Natural killer cell treated with Interleukin-12 subunit alpha and Interleukin-12 subunit beta and Interleukin-15 and Interleukin-18, amount 100 ng/mL, for 72 hours (primary cell): ENCODE measurements at regions not wholly inside any gene's neighbourhood (a gene's known extent, or its start where the extent isn't known, plus 50 kb on each side); places are given as distances from the start of the nearest gene placed in this dataset.

Source experiments
- ATAC-seq, 2 donors: fragments of 150-1000 bp; cut with Tn5 transposase in 1 of 2; sonication (Bioruptor Pico), chemical (Tn5 transposase) in 1 of 2; 2 replicates each; pipeline ENCODE4 v1.10.0; 2021
- DNase-seq: peaks from one replicate; pipeline ENCODE4 v3.0.0; 2022; ENCODE audit warnings: low spot score
- H3K27ac Mint-ChIP-seq, 2 donors: 1 replicate in 1 of 2; 2 replicates in 1 of 2; pipeline ENCODE4 v1.8.0; 2022; ENCODE audit warnings: mixed read lengths in 2 of 2, mild to moderate bottlenecking in 1 of 2, moderate library complexity in 1 of 2
- H3K27me3 Mint-ChIP-seq, 2 donors: 1 replicate in 1 of 2; 2 replicates in 1 of 2; pipeline ENCODE4 v1.8.0; 2022; ENCODE audit warnings: mixed read lengths in 2 of 2
- H3K36me3 Mint-ChIP-seq: one replicate; pipeline ENCODE4 v1.8.0; 2022; ENCODE audit warnings: mixed read lengths
- H3K4me1 Mint-ChIP-seq, 2 donors: 1 replicate in 1 of 2; 2 replicates in 1 of 2; pipeline ENCODE4 v1.8.0; 2022; ENCODE audit warnings: low read depth in 2 of 2, mixed read lengths in 2 of 2, mild to moderate bottlenecking in 1 of 2
- H3K4me3 Mint-ChIP-seq: one replicate; pipeline ENCODE4 v1.8.0; 2022; ENCODE audit warnings: mixed read lengths
- H3K9me3 Mint-ChIP-seq: 2 replicates; pipeline ENCODE4 v1.8.0; 2022; ENCODE audit warnings: mixed read lengths

DNA sequence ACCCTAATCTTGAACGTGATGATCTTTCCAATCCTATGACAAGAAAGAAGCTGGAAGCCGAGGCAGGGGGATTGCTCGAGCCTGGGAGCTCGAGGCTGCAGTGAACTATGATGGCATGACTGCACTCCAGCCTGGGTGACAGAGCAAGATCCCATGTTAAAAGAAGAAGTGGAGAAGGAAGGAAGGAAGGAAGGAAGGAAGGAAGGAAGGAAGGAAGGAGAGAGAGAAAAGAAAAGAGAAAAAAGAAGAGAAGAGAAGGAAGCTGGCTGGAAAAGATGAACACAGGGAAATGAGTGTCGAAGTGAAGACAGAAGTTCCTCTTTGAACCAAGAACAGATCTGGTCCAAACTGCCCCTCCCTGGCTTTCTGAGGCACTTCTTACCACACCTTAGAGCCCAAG, 100.5 kb upstream of the PRNP start:
- Mint-ChIP-seq H3K9me3 (no peaks in the 10 kb centered on the region), H3K4me3 (no peak overlapping the region), H3K27ac (peak overlapping the region; percentile 37 to 38), H3K4me1 (peaks cover 0 to 5% of the 10 kb centered on the region in 2 donors), H3K27me3 (peaks cover 32 to 38% of the 10 kb centered on the region in 2 donors), H3K36me3 (no peaks in the 10 kb centered on the region)
- no peak for ATAC-seq
- no peak for DNase-seq

DNA sequence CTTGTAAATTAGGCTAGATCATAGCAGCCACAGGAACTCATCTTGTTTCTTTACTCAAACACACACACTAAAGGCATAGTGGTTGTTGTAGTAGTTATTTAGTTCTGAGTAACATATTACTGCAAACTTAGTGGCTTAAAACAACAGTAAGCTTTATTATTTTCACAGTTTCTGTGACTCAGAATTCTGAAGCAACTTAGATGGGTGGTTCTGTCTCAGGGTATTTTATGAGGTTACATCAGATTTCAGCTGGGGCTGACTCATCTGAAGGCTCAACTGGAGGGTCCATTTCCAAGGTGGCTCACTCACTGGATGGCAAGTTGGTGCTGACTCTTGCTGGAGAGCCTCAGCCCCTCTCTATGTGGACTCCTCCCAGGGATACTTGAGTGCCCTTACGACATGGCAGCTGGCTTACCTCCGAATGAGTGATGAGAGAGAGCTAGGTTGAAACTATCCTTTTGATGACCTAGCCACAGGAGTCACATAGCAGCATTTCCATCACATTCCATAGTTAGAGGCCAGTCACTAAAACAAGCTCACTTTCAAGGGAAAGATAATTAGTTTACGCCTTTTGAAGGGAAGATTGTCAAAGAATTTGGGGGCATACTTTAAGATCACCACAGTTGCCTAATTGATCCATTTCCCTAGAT, 101.0 kb upstream of the PRNP start:
- H3K27ac Mint-ChIP-seq = peak overlapping the region; percentile 37 to 38
- H3K36me3 Mint-ChIP-seq = no peaks in the 10 kb centered on the region
- peaks cover 32 to 40% of the 10 kb centered on the region in 2 donors for H3K27me3 Mint-ChIP-seq
- DNase-seq (no peak), ATAC-seq (peak; percentile 64 to 73)
- peaks cover 0 to 5% of the 10 kb centered on the region in 2 donors for H3K4me1 Mint-ChIP-seq
- no peak overlapping the region for H3K4me3 Mint-ChIP-seq
- H3K9me3 Mint-ChIP-seq = no peaks in the 10 kb centered on the region

DNA sequence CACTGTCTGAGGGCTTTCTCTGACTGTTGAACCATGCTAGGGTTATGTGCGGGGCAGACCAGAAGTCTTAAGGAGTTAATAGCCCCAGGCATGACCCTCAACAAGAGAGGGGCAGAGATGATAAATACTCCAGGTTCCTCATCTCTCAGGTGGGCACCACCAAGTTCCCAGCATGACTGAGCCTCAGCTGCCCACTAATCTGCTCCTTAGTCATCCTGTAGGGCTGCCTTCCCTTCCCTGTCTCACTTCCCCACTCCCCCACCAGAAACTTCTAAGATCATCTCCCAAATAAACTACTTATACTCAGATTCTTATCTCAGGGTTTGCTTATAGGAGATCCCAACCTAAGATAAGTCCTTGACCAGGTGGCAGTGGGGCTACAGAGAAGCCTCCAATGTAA, 101.7 kb upstream of the PRNP start:
- no peaks in the 10 kb centered on the region for H3K36me3 Mint-ChIP-seq
- H3K27ac Mint-ChIP-seq = no peak overlapping the region
- peaks cover 36 to 46% of the 10 kb centered on the region in 2 donors for H3K27me3 Mint-ChIP-seq
- DNase-seq = no peak
- H3K9me3 Mint-ChIP-seq = no peaks in the 10 kb centered on the region
- no peak overlapping the region for H3K4me3 Mint-ChIP-seq
- peaks cover 0 to 5% of the 10 kb centered on the region in 2 donors for H3K4me1 Mint-ChIP-seq
- ATAC-seq = peak; percentile 38 to 54

DNA sequence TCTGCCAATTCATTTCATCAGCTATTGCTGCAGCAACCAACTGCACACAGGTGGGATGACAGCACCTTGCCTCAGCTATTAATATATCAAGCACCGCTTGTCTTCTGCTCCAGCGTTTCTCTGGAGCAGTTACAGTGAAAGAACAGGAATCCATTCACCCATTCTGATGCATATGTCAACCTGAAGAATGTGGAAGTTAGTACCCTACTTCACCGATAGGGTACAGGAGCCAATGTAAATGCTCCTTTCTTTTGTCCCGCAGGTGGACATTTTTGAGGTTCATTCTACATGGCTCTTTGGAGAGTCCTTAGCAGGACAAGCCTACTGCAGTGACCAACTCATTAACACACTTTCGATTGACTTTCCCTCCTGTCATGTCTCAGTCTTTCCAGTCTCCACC, 104.4 kb upstream of the PRNP start:
- ATAC-seq = no peak
- H3K9me3 Mint-ChIP-seq = no peaks in the 10 kb centered on the region
- no peak overlapping the region for H3K27ac Mint-ChIP-seq
- no peak for DNase-seq
- no peak overlapping the region for H3K4me3 Mint-ChIP-seq
- H3K27me3 Mint-ChIP-seq = peaks cover 48 to 65% of the 10 kb centered on the region in 2 donors
- peaks cover 0 to 5% of the 10 kb centered on the region in 2 donors for H3K4me1 Mint-ChIP-seq
- no peaks in the 10 kb centered on the region for H3K36me3 Mint-ChIP-seq

DNA sequence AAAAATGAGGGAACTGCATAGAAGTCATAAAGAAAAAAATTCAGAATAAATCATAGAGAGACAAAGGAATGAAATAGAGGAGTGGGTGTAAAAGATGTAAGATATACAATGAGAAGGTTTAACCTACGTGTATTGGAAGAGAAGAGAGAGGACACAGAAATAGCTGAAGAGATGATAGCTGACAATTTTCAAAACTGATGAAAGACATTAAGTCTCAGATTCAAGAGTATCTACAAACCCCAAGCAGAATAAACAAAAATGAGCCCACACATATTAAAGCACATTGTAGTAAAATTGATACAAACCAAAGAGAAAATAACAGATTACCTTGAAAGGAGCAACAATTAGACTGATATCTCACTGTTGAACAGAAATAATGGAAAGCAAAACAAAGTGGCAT, 107.9 kb upstream of the PRNP start:
- Mint-ChIP-seq H3K4me3 (no peak overlapping the region), H3K4me1 (peaks cover 3 to 5% of the 10 kb centered on the region in 2 donors), H3K36me3 (no peaks in the 10 kb centered on the region), H3K27me3 (peaks cover 49 to 76% of the 10 kb centered on the region in 2 donors), H3K9me3 (no peaks in the 10 kb centered on the region), H3K27ac (no peak overlapping the region)
- DNase-seq = no peak
- ATAC-seq = no peak

DNA sequence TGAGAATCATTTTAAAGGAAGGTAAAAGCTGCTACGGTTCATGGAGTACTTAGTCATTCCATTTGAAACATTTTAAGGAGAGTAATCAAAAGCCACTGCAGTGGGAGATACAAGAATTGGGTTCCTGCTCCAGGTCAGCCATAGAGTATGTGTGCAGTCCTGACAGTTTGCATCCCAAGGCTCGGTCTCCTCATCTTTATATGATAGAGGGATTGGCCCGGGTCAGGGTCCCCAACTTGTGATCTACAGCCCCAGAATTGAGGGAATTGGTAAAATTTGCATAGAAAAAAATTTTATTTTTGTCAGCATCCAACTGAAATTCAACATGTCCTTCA, 111.9 kb upstream of the PRNP start:
- Mint-ChIP-seq H3K4me1 (peaks cover 3 to 5% of the 10 kb centered on the region in 2 donors), H3K4me3 (no peak overlapping the region), H3K36me3 (no peaks in the 10 kb centered on the region), H3K27ac (peak overlapping the region in 1 of 2 donors; percentile 9), H3K9me3 (no peaks in the 10 kb centered on the region), H3K27me3 (peaks cover 42 to 67% of the 10 kb centered on the region in 2 donors)
- no peak for ATAC-seq
- no peak for DNase-seq

DNA sequence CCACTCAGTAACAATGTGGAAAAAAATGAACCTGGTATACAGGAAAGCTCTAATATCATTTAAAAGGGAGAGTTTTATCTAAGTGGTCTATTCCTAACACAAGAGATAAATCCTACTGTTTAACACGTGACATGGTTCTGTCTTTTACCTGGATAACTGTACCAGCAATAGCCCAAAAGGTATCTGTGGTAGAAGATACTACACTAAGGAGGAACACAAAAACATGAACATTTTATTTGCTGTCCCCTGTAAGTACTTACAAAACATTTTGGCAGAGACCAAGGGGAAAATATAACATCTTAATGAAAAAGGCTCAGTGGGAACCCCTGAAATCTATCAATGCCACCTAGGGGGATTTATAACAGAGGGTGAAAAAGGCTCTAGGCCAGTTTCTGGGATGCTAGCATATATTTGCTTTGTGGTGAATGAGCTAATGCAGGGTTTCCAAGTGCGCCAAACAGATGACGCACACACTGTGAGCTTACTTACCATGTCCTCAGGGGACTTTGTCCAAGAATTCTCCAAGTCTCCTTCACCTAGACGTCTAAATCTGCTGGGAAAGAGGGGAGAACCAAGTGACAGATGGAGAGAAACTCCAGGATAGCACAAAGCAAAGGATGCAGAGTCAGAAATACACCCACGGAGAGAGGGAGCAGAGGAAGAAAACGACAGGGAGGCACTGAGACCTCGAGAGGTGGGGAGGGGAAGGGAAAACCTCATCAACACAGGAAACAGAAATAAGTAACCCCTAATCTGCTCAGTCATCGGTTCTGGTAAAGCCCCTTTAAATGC, 112.5 kb upstream of the PRNP start:
- H3K4me1 Mint-ChIP-seq = peaks cover 3 to 5% of the 10 kb centered on the region in 2 donors
- H3K4me3 Mint-ChIP-seq = peak overlapping the region; percentile 16
- peaks cover 41 to 66% of the 10 kb centered on the region in 2 donors for H3K27me3 Mint-ChIP-seq
- H3K36me3 Mint-ChIP-seq = no peaks in the 10 kb centered on the region
- no peak for DNase-seq
- peak overlapping the region in 1 of 2 donors; percentile 9 for H3K27ac Mint-ChIP-seq
- ATAC-seq = peak; percentile 44 to 55
- H3K9me3 Mint-ChIP-seq = no peaks in the 10 kb centered on the region

DNA sequence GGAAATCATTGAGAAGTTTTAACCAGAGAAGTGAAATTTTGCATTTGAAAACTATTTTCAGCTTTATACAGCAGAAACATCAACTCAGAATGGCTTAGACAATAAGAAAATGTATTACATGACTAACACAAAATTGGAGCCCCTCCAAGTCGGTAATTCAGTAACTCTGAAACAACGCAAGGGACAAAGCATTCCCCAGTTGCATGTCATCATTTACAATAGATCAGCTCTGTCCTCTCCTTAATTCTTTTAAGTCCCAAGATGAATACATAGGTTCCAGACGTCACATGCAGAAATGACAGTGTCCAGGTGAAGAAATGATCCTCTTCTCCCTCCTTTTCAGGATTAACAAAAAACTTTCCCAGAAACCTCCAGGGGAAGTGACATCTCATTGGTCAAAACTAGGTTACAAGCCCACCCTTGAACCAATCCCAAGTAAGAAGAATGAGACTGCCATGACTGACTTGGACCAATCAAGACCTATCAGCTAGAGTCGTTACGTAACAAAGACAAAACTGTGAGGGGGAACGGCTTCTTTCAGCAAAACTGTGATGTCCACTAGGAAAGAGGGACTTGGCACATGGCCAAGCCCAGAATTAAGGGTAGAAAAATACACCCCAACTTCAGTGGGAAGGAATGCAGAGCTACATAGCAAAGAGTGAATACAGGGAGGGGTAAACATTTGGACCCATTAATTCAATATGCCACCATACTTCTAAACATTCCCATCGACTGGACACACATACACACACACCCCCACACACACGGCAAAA, 114.3 kb upstream of the PRNP start:
- peaks cover 3 to 5% of the 10 kb centered on the region in 2 donors for H3K4me1 Mint-ChIP-seq
- no peak for ATAC-seq
- H3K36me3 Mint-ChIP-seq = no peaks in the 10 kb centered on the region
- no peaks in the 10 kb centered on the region for H3K9me3 Mint-ChIP-seq
- H3K27ac Mint-ChIP-seq = no peak overlapping the region
- DNase-seq = no peak
- H3K4me3 Mint-ChIP-seq = no peak overlapping the region
- H3K27me3 Mint-ChIP-seq = peaks cover 30 to 49% of the 10 kb centered on the region in 2 donors

GRCh38 chr20:4569865-4570264, 116.4 kb upstream of the PRNP start:
- DNase-seq (no peak), ATAC-seq (no peak)
- no peak overlapping the region for H3K4me3 Mint-ChIP-seq
- H3K27ac Mint-ChIP-seq = no peak overlapping the region
- H3K36me3 Mint-ChIP-seq = no peaks in the 10 kb centered on the region
- no peaks in the 10 kb centered on the region for H3K9me3 Mint-ChIP-seq
- peaks cover 3 to 5% of the 10 kb centered on the region in 2 donors for H3K4me1 Mint-ChIP-seq
- peaks cover 25 to 41% of the 10 kb centered on the region in 2 donors for H3K27me3 Mint-ChIP-seq

DNA sequence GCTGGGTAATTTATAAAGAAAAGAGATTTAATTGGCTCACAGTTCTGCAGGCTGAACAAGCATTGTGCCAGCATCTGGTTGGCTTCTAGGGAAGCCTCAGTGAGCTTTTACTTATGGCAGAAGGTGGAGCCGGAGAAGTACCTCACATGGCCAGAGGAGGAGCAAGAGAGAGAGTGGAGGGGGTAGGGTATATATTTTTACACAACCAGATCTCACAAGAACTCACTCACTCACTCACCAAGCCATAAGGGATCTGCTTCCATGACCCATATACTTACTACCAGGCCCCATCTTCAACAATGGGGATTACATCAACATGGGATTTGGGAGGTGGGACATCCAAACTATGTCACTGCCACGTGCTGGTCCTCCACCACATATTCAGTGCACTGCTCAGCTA, 117.2 kb upstream of the PRNP start:
- H3K27me3 Mint-ChIP-seq = peaks cover 29 to 46% of the 10 kb centered on the region in 2 donors
- no peaks in the 10 kb centered on the region for H3K36me3 Mint-ChIP-seq
- DNase-seq (no peak), ATAC-seq (no peak)
- H3K4me1 Mint-ChIP-seq = peaks cover 3 to 4% of the 10 kb centered on the region in 2 donors
- no peak overlapping the region for H3K27ac Mint-ChIP-seq
- H3K4me3 Mint-ChIP-seq = no peak overlapping the region
- no peaks in the 10 kb centered on the region for H3K9me3 Mint-ChIP-seq

GRCh38 chr20:4568361-4568959, 117.8 kb upstream of the PRNP start:
- no peaks in the 10 kb centered on the region for H3K36me3 Mint-ChIP-seq
- DNase-seq = no peak
- H3K9me3 Mint-ChIP-seq = no peaks in the 10 kb centered on the region
- ATAC-seq = no peak
- no peak overlapping the region for H3K27ac Mint-ChIP-seq
- H3K27me3 Mint-ChIP-seq = peaks cover 30 to 45% of the 10 kb centered on the region in 2 donors
- no peak overlapping the region for H3K4me3 Mint-ChIP-seq
- H3K4me1 Mint-ChIP-seq = no peaks in the 10 kb centered on the region

DNA sequence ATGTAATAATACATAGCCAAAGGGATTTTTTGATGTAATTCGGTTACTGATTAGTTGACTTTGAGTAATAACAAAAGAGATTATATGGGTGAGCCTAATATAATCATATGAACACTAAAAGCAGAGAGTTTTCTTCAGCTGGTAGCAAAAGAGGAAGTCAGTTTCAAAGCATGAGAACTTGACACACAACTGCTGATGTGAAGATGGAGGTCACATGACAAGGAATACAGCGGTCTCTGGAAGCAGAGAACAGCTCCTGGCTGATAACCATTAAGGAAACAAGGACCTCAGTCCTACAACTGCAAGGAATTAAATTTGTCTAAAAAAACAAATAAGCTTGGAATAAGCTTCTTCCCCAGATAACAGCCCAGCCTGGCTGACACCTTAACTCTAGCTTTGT, 119.1 kb upstream of the PRNP start:
- H3K9me3 Mint-ChIP-seq = no peaks in the 10 kb centered on the region
- no peaks in the 10 kb centered on the region for H3K4me1 Mint-ChIP-seq

GRCh38 chr20:4563534-4563933, 122.7 kb upstream of the PRNP start:
- H3K9me3 Mint-ChIP-seq = no peaks in the 10 kb centered on the region
- H3K4me3 Mint-ChIP-seq = no peak overlapping the region
- H3K27me3 Mint-ChIP-seq = peaks cover 35 to 50% of the 10 kb centered on the region in 2 donors
- ATAC-seq = no peak
- no peaks in the 10 kb centered on the region for H3K36me3 Mint-ChIP-seq
- no peak for DNase-seq
- H3K27ac Mint-ChIP-seq = no peak overlapping the region
- no peaks in the 10 kb centered on the region for H3K4me1 Mint-ChIP-seq

More for the DNA sequence above, 119.1 kb upstream of the PRNP start:
- Mint-ChIP-seq H3K27ac (no peak overlapping the region), H3K27me3 (peaks cover 28 to 34% of the 10 kb centered on the region in 2 donors), H3K4me3 (no peak overlapping the region), H3K36me3 (no peaks in the 10 kb centered on the region)
- DNase-seq (no peak), ATAC-seq (no peak)
